ENCODE measurements at regions not wholly inside any gene's neighbourhood (a gene's known extent, or its start where the extent isn't known, plus 50 kb on each side); places are given as distances from the start of the nearest gene placed in this dataset.
A peak's percentile ranks its signal among the peaks of the same experiment; 100 is the strongest.
"Not testable (repeated sequence)": the region's sequence is repeated elsewhere in the genome, so short reads cannot be mapped to it uniquely, and the experiment has no call there.

DNA sequence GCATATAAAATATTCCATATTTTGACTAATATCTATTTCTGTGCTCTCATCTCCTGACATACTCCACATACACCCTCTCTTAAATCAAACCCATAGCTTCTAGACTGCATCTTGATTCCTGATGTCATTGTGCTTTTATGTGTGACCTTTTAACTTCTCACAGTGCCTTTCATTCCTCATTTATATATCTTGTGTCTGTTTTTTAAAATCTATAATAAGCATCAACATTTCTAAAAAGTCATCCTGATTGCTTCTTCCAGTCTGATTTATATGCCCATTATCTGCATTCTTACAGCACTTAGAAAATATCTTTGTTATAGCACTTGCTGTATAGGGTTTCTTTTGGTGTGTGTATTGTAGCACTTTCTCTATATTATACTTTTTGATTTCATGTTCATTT is 190.1 kb upstream of the ITM2A start:
- Mint-ChIP-seq H3K27me3 (no peaks in the 10 kb centered on the region), H3K27ac (no peak overlapping the region), H3K36me3 (no peaks in the 10 kb centered on the region), H3K9me3 (peaks cover 1% of the 10 kb centered on the region), H3K4me1 (no peaks in the 10 kb centered on the region), H3K4me3 (no peak overlapping the region)
- DNase-seq: no peak

DNA sequence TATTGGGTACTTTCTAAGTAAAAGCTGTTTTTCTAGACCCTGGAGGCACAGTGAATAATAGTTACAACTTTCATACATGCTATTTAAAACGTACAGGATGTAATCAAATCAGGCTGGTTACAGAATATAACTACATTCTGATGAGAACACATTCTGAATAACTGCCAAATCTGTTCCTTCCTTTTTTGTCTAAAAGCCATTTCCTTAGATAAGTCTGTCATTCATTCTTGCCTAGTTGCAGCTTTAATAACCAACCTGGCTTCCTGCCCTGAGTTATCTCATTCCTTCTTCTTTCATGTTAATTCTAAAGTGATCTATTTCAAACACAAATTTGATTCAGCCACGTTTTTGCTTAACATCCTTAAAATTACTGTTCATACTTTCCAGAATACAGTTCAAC is 189.7 kb upstream of the ITM2A start:
- H3K4me3 Mint-ChIP-seq: no peak overlapping the region
- H3K4me1 Mint-ChIP-seq: no peaks in the 10 kb centered on the region
- H3K27me3 Mint-ChIP-seq: no peaks in the 10 kb centered on the region
- no peaks in the 10 kb centered on the region for H3K36me3 Mint-ChIP-seq
- peaks cover 1% of the 10 kb centered on the region for H3K9me3 Mint-ChIP-seq
- no peak for DNase-seq
- H3K27ac Mint-ChIP-seq: no peak overlapping the region

- Mint-ChIP-seq H3K4me1 (no peaks in the 10 kb centered on the region), H3K4me3 (no peak overlapping the region), H3K36me3 (no peaks in the 10 kb centered on the region), H3K27me3 (no peaks in the 10 kb centered on the region), H3K9me3 (peaks cover 1% of the 10 kb centered on the region), H3K27ac (no peak overlapping the region)
- DNase-seq: no peak
These were observed 163.4 kb upstream of the ITM2A start for GRCh38 chrX:79530310-79531108.

DNA sequence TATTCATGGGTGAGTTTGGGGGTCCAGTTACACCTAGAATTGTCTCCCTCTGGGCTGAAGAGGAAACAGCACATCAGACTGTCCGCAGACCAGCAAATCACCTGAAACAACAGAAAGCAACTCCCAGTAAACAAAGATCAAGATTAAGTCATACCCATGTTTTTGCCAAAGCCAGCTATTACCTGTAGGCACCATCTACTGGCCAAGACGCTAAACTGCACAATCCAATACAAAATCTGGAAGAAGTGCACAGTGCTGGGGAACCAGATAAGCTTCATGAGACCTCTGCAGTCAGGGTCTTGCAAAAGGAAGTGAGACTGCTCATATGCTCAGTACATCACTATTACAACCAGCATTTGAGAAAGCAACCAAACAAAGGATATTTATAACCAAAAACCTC is 157.5 kb upstream of the ITM2A start:
- Mint-ChIP-seq H3K4me1 (no peaks in the 10 kb centered on the region), H3K4me3 (no peak overlapping the region), H3K9me3 (peaks cover 11% of the 10 kb centered on the region), H3K27me3 (no peaks in the 10 kb centered on the region), H3K36me3 (no peaks in the 10 kb centered on the region), H3K27ac (no peak overlapping the region)
- DNase-seq: no peak

DNA sequence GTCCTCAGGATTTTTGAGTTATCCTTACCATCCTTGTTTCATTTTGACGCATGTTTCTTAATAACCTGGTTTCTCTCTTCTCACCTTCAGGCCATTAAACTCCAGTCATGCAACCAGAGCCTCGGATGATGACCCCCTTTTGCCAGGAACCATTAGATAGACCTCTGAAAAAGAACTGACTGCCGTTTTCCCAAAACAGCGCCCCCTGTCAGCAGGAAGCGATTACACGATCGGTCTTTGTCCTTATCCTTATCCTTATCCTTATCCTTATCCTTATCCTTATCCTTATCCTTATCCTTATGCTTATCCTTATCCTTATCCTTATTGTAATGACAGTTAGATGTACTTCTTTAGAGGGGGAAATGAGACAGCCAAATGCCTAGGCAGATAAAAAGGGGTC is 148.4 kb upstream of the ITM2A start:
- DNase-seq: no peak
- H3K4me1 Mint-ChIP-seq: no peaks in the 10 kb centered on the region
- H3K36me3 Mint-ChIP-seq: no peaks in the 10 kb centered on the region
- no peaks in the 10 kb centered on the region for H3K27me3 Mint-ChIP-seq
- no peak overlapping the region for H3K4me3 Mint-ChIP-seq
- no peaks in the 10 kb centered on the region for H3K9me3 Mint-ChIP-seq
- H3K27ac Mint-ChIP-seq: no peak overlapping the region

- no peaks in the 10 kb centered on the region for H3K36me3 Mint-ChIP-seq
- H3K27me3 Mint-ChIP-seq: no peaks in the 10 kb centered on the region
- no peak for DNase-seq
- no peak overlapping the region for H3K4me3 Mint-ChIP-seq
- H3K4me1 Mint-ChIP-seq: no peaks in the 10 kb centered on the region
- H3K9me3 Mint-ChIP-seq: no peaks in the 10 kb centered on the region
- no peak overlapping the region for H3K27ac Mint-ChIP-seq
These were observed 144.7 kb upstream of the ITM2A start for GRCh38 chrX:79511799-79512198.

DNA sequence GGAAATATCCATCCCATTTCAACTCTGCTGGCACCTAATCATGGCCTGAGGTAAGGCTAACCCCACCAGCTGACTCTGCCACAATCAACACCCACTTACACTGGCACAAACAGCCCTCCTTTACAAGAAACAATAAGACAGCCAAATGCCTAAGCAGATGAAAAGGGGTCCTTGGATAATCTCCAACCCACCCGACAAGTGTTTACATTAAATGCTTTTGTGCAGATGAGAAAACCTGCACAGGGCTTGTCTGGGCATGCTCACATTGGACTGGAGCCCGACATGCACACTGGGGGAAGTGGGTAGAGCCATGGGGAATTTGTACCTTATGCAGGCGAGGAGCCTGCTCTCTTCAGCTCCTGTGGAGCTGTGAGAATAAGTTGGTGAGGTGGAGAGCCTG is 138.9 kb upstream of the ITM2A start:
- Mint-ChIP-seq H3K27me3 (no peaks in the 10 kb centered on the region), H3K4me1 (no peaks in the 10 kb centered on the region), H3K27ac (no peak overlapping the region), H3K4me3 (no peak overlapping the region), H3K9me3 (peaks cover 1% of the 10 kb centered on the region), H3K36me3 (no peaks in the 10 kb centered on the region)
- DNase-seq: no peak

DNA sequence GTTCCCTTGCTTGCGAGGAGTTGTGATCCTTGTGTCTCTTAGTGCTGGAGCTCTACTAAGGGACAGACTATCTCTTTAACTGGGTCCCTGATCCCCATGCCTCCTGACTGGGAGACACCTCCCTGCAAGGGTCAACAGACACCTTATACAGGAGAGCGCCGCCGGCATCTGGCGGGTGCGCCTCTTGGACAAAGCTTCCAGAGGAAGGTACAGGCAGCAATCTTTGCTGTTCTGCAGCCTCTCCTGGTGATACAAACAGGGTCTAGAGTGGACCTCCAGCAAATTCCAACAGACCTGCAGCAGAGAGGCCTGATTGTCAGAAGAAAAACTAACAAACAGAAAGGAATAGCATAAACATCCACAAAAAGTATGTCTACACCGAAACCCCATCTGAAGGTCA is 115.6 kb upstream of the ITM2A start:
- no peaks in the 10 kb centered on the region for H3K36me3 Mint-ChIP-seq
- H3K9me3 Mint-ChIP-seq: peaks cover 1% of the 10 kb centered on the region
- no peak overlapping the region for H3K4me3 Mint-ChIP-seq
- DNase-seq: no peak
- peaks cover 20% of the 10 kb centered on the region for H3K27me3 Mint-ChIP-seq
- H3K27ac Mint-ChIP-seq: no peak overlapping the region
- no peaks in the 10 kb centered on the region for H3K4me1 Mint-ChIP-seq

- H3K27me3 Mint-ChIP-seq: peaks cover 10% of the 10 kb centered on the region
- no peaks in the 10 kb centered on the region for H3K4me1 Mint-ChIP-seq
- H3K9me3 Mint-ChIP-seq: no peaks in the 10 kb centered on the region
- H3K4me3 Mint-ChIP-seq: no peak overlapping the region
- no peaks in the 10 kb centered on the region for H3K36me3 Mint-ChIP-seq
- no peak overlapping the region for H3K27ac Mint-ChIP-seq
- DNase-seq: no peak
These were observed 110.6 kb upstream of the ITM2A start for GRCh38 chrX:79477691-79478090.

DNA sequence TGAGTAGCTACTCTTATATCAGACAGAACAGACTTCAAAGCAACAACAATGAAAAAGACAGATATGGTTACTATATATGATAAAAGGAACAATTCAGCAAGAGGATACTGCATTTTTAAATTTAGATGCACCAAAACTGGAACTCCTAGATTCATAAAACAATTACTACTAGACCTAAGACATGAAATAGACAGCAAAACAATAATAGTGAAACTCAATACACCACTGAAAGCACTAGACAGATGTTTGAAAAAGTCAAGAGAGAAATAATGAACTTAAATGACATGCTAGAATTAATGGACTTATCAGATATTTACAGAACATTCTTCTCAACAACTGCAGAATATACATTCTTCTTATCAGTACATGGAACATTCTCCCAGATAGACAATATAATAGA is 99.5 kb upstream of the ITM2A start:
- H3K4me1 Mint-ChIP-seq: no peaks in the 10 kb centered on the region
- no peak for DNase-seq
- no peak overlapping the region for H3K4me3 Mint-ChIP-seq
- H3K27ac Mint-ChIP-seq: no peak overlapping the region
- peaks cover 10% of the 10 kb centered on the region for H3K9me3 Mint-ChIP-seq
- peaks cover 6% of the 10 kb centered on the region for H3K27me3 Mint-ChIP-seq
- H3K36me3 Mint-ChIP-seq: no peaks in the 10 kb centered on the region

- peaks cover 4% of the 10 kb centered on the region for H3K9me3 Mint-ChIP-seq
- H3K4me1 Mint-ChIP-seq: no peaks in the 10 kb centered on the region
- no peak for DNase-seq
- H3K27me3 Mint-ChIP-seq: peaks cover 6% of the 10 kb centered on the region
- no peak overlapping the region for H3K27ac Mint-ChIP-seq
- no peak overlapping the region for H3K4me3 Mint-ChIP-seq
- no peaks in the 10 kb centered on the region for H3K36me3 Mint-ChIP-seq
These were observed 95.3 kb upstream of the ITM2A start for GRCh38 chrX:79462458-79462857.

- not testable (repeated sequence) for H3K9me3 Mint-ChIP-seq, H3K27ac Mint-ChIP-seq, H3K36me3 Mint-ChIP-seq, H3K27me3 Mint-ChIP-seq, H3K4me3 Mint-ChIP-seq, H3K4me1 Mint-ChIP-seq
- DNase-seq: peak; percentile 6
These were observed 89.5 kb upstream of the ITM2A start for GRCh38 chrX:79456593-79456992.

DNA sequence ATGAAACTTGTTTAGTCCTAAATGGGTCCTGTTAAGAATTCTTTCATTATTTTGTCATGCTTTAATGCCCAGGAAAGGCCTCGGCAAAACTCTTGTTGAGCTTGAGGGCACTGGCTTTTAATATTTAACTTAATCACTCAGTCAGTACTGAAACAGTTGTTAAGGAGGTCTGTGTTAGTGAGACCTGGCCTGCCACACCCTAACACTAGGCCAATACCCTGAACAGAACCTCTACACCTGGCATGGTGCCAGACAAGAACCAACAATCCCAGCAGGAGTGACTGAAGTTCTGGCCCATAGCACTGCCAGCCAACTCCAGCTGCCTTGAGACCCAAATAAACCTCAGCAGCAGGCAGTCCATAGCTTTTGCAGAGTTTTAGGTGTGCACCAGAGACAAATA is 85.7 kb upstream of the ITM2A start:
- DNase-seq: no peak
- Mint-ChIP-seq H3K4me3 (no peak overlapping the region), H3K9me3 (no peaks in the 10 kb centered on the region), H3K4me1 (peaks cover 3% of the 10 kb centered on the region), H3K36me3 (no peaks in the 10 kb centered on the region), H3K27me3 (no peaks in the 10 kb centered on the region), H3K27ac (no peak overlapping the region)

DNA sequence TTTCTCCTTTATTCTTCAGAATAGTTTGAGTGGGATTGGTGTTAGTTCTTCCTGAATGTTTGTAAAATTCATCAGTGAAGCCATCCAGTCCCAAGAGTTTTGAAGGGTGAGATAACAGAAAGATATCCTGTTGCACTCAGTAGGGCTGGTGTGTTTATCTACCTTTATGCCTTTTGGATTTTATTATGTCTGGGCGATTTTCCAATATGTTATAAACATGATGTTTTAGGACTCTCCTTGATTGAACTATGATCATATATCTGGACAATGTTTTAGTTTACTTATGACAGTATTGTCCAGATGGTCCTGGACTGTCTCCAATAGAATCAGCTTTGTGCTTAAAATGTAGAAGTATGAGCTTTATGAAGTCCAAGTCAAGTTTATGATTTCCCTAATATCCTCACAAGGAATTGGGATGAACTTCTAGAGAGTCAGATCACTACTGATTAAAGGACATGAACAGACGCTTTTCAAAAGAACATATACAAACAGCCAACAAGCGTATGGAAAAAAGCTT is 77.6 kb upstream of the ITM2A start:
- DNase-seq: no peak
- H3K4me1 Mint-ChIP-seq: no peaks in the 10 kb centered on the region
- no peaks in the 10 kb centered on the region for H3K9me3 Mint-ChIP-seq
- no peaks in the 10 kb centered on the region for H3K27me3 Mint-ChIP-seq
- H3K27ac Mint-ChIP-seq: no peak overlapping the region
- no peak overlapping the region for H3K4me3 Mint-ChIP-seq
- H3K36me3 Mint-ChIP-seq: no peaks in the 10 kb centered on the region

GRCh38 chrX:79443121-79443520 is 76.0 kb upstream of the ITM2A start:
- no peak overlapping the region for H3K4me3 Mint-ChIP-seq

GRCh38 chrX:79440336-79440735 is 73.2 kb upstream of the ITM2A start:
- H3K27ac Mint-ChIP-seq: no peak overlapping the region
- no peak overlapping the region for H3K4me3 Mint-ChIP-seq
- no peaks in the 10 kb centered on the region for H3K27me3 Mint-ChIP-seq
- DNase-seq: no peak
- H3K36me3 Mint-ChIP-seq: no peaks in the 10 kb centered on the region
- no peaks in the 10 kb centered on the region for H3K4me1 Mint-ChIP-seq
- no peaks in the 10 kb centered on the region for H3K9me3 Mint-ChIP-seq

More at GRCh38 chrX:79443121-79443520, 76.0 kb upstream of the ITM2A start:
- no peaks in the 10 kb centered on the region for H3K27me3 Mint-ChIP-seq
- H3K9me3 Mint-ChIP-seq: no peaks in the 10 kb centered on the region
- DNase-seq: no peak
- no peaks in the 10 kb centered on the region for H3K4me1 Mint-ChIP-seq
- no peaks in the 10 kb centered on the region for H3K36me3 Mint-ChIP-seq
- H3K27ac Mint-ChIP-seq: no peak overlapping the region
